Small intestine (tissue), 7 donors: ENCODE measurements at regions not wholly inside any gene's neighbourhood (a gene's known extent, or its start where the extent isn't known, plus 50 kb on each side); places are given as distances from the start of the nearest gene placed in this dataset.
A peak's percentile ranks its signal among the peaks of the same experiment; 100 is the strongest.

ENCODE experiments used
- DNase-seq, 2 donors: peaks; one replicate each; pipeline versions ENCODE4 v3.0.0 to v3.0.0-alpha.2; 2013
- FAIRE-seq: peaks from 2 replicates; lab custom pipeline; 2012; peaks lifted over from hg19 to GRCh38; lab: Jason Lieb, UNC
- H3K27ac ChIP-seq, 3 donors: one replicate each; pipeline ENCODE4 v1.5.1; 2013; ENCODE audit warnings: low read length in 2 of 3, mild to moderate bottlenecking in 2 of 3, control low read depth in 1 of 3, inconsistent platforms in 1 of 3, low read depth in 1 of 3, moderate library complexity in 1 of 3
- H3K27me3 ChIP-seq, 3 donors: one replicate each; pipeline ENCODE4 v1.6.1; 2013; ENCODE audit warnings: low read length in 3 of 3, inconsistent platforms in 1 of 3; ENCODE audit not compliant: control insufficient read depth in 3 of 3, insufficient read depth in 3 of 3
- H3K36me3 ChIP-seq, 3 donors: one replicate each; pipeline ENCODE4 v1.6.1; 2013; ENCODE audit warnings: low read length in 3 of 3, inconsistent platforms in 1 of 3, low read depth in 1 of 3, mild to moderate bottlenecking in 1 of 3, moderate library complexity in 1 of 3; ENCODE audit not compliant: control insufficient read depth in 3 of 3, insufficient read depth in 2 of 3
- H3K4me1 ChIP-seq, 3 donors: one replicate each; pipeline ENCODE4 v1.6.1; 2013; ENCODE audit warnings: low read length in 2 of 3, inconsistent platforms in 1 of 3, low read depth in 1 of 3, mild to moderate bottlenecking in 1 of 3, moderate library complexity in 1 of 3; ENCODE audit not compliant: control insufficient read depth in 3 of 3, insufficient read depth in 2 of 3
- H3K4me3 ChIP-seq, 3 donors: one replicate each; pipeline ENCODE4 v1.5.1; 2013; ENCODE audit warnings: low read length in 3 of 3, control low read depth in 1 of 3, inconsistent platforms in 1 of 3, low read depth in 1 of 3, mild to moderate bottlenecking in 1 of 3, moderate library complexity in 1 of 3
- H3K9me3 ChIP-seq, 2 donors: one replicate each; pipeline ENCODE4 v1.6.1; 2013; ENCODE audit warnings: low read depth in 1 of 2, low read length in 1 of 2; ENCODE audit not compliant: control insufficient read depth in 2 of 2, insufficient read depth in 1 of 2
- WGBS, 3 donors: extraction: QIAGEN DNeasy Blood & Tissue Kit; methylation state at CpG; one replicate each; pipeline ENCODE4 v1.1.7; 2013; 5-methylcytosine and 5-hydroxymethylcytosine counted together
- donor health status: healthy with polysubstance abuse.
- donor health status: control.
- donor health status: control.
- donor health status: Bipolar disorder and iron deficiency.
- donor health status: healthy.

DNA sequence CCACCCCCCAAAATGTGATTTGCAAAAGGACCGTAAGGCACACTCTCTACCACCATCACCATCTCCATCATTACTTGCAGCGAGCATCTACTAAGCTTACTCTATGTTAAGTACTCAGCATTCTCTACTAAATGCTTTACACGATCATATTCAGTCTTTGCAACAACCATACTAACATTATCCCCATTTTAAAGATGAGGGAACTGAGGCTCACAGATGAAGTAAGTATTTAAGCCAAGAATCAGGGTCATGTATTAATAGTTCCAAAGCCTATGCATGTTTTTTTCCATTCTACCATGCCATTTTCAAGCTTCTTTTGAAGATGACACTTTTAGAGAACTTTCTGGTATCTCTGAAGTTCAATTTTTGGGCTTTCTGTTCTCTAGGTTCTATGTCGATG is 121.7 kb upstream of the ANKRD55 start:
- no peaks in the 10 kb centered on the region for H3K36me3 ChIP-seq
- FAIRE-seq: no peak
- H3K9me3 ChIP-seq: no peaks in the 10 kb centered on the region
- H3K4me1 ChIP-seq: peaks cover 0 to 71% (median 7%) of the 10 kb centered on the region in 3 donors
- DNase-seq: no peak
- 72 to 89% (median 84%) methylated on average over 4 of the region's 4 CpGs for WGBS, 3 donors
- H3K4me3 ChIP-seq: no peak overlapping the region
- no peaks in the 10 kb centered on the region for H3K27me3 ChIP-seq
- peak overlapping the region in 1 of 3 donors; percentile 47 for H3K27ac ChIP-seq

- WGBS, 3 donors: 80 to 89% (median 88%) methylated on average over 4 of the region's 4 CpGs
- DNase-seq: no peak
- H3K27ac ChIP-seq: no peak overlapping the region
- no peak overlapping the region for H3K4me3 ChIP-seq
- FAIRE-seq: no peak
- H3K27me3 ChIP-seq: no peaks in the 10 kb centered on the region
- peaks cover 0 to 55% (median 7%) of the 10 kb centered on the region in 3 donors for H3K4me1 ChIP-seq
- no peaks in the 10 kb centered on the region for H3K36me3 ChIP-seq
- H3K9me3 ChIP-seq: no peaks in the 10 kb centered on the region
Observed at GRCh38 chr5:56352808-56353590, 119.9 kb upstream of the ANKRD55 start.

DNA sequence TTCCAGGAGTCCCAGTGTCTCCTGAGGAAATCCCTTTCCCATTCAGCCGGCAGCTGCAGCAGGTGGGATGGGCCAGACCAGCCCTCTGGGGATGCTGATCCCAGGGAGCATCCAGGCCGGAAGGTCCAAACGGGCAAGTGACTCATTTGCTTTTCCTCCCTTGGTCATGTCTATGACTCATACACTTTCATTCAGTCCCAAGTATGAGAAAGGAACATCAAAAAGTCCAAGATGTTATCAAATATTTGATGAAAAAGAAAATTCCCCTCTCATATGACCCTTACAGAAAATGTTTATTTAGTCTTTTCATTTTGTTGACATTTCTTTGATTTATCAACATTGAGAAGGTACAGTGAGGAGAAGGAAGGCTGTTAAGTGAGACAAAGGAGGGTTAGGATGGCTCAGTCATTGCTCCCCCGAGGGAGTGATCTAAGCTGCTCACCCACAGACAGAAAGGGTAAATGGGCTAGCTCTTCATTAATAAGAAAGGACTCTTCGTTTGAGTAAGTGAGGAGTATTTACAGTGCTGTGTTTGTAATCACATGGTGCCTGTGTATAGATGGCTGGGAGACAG is 117.6 kb upstream of the ANKRD55 start:
- Histone ChIP-seq H3K27me3 (no peaks in the 10 kb centered on the region), H3K4me3 (no peak overlapping the region), H3K4me1 (peaks cover 0 to 34% (median 7%) of the 10 kb centered on the region in 3 donors), H3K27ac (no peak overlapping the region), H3K9me3 (no peaks in the 10 kb centered on the region), H3K36me3 (no peaks in the 10 kb centered on the region)
- peak; percentile 76 to 78 for DNase-seq
- FAIRE-seq: no peak
- WGBS, 3 donors: 19 to 29% (median 22%) methylated on average over 5 of the region's 5 CpGs

GRCh38 chr5:56350011-56350596 is 117.0 kb upstream of the ANKRD55 start:
- H3K27ac ChIP-seq: peak overlapping the region in 1 of 3 donors; percentile 39
- FAIRE-seq: no peak
- H3K27me3 ChIP-seq: no peaks in the 10 kb centered on the region
- WGBS, 3 donors: 18 to 49% (median 36%) methylated on average over 3 of the region's 3 CpGs
- no peaks in the 10 kb centered on the region for H3K9me3 ChIP-seq
- no peak overlapping the region for H3K4me3 ChIP-seq
- H3K4me1 ChIP-seq: peaks cover 0 to 30% (median 5%) of the 10 kb centered on the region in 3 donors
- DNase-seq: no peak
- H3K36me3 ChIP-seq: no peaks in the 10 kb centered on the region

DNA sequence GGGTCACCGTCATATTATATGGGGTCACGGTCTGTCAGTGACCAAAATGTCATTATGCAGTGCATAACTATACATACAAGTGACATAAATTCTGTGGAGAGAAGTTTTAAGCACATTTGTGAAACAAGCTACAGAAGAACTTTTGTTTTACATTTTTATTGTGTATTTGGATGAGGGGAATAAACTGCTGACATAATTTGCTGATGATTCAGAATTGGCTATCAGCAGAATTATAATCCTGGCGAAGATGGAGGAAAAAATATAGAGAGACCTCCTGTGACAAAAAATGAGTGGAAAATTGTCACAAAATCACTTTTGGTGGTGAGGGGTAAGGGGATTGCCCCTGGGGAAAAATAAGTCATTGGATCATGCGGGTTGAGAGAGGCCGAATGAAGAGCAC is 116.3 kb upstream of the ANKRD55 start:
- no peak overlapping the region for H3K27ac ChIP-seq
- FAIRE-seq: no peak
- no peaks in the 10 kb centered on the region for H3K36me3 ChIP-seq
- no peaks in the 10 kb centered on the region for H3K27me3 ChIP-seq
- H3K4me1 ChIP-seq: peaks cover 0 to 26% (median 5%) of the 10 kb centered on the region in 3 donors
- no peak overlapping the region for H3K4me3 ChIP-seq
- 91 to 94% (median 91%) methylated on average over 5 of the region's 5 CpGs for WGBS, 3 donors
- no peaks in the 10 kb centered on the region for H3K9me3 ChIP-seq
- no peak for DNase-seq

DNA sequence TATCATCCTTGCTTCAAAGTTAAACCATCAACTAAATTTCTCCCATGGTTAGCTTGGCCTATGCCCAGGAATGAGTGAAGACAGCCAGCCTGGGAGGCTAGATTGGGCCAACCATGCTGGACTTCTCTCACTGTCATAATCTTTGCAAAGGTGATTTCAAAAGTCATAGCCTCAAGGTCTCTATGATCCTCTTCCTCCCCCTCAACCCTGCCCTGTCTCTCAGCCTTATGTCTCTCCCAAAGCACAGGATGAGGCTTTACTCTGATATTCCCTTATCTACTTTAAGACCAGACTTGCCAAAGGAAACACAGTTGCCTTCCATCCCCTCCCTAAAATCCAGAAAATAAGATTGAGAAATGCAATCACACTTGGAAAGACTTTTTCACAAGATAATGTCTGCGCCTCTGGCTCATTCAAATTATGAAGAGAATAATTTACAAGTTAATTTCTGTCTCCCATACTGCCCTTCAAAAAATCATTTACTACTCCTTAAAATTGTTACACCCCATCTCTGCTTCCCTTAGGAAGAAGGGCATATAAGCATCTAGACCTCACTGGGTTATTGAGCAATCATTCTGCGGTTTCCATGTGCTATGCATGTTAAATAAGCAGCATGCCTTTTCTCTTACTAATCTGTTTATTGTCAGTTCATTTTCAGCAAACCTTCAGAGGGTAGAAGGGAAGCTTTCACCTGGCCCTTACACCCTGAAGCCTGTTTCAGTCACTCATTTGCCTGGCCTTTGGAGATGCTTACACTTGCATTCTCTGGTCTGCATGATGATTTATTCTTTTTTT is 113.8 kb upstream of the ANKRD55 start:
- H3K36me3 ChIP-seq: no peaks in the 10 kb centered on the region
- no peak overlapping the region for H3K27ac ChIP-seq
- DNase-seq: no peak
- H3K9me3 ChIP-seq: no peaks in the 10 kb centered on the region
- no peaks in the 10 kb centered on the region for H3K27me3 ChIP-seq
- 84 to 92% (median 87%) methylated on average over 2 of the region's 2 CpGs for WGBS, 3 donors
- H3K4me1 ChIP-seq: peaks cover 0 to 13% (median 5%) of the 10 kb centered on the region in 3 donors
- FAIRE-seq: no peak
- H3K4me3 ChIP-seq: no peak overlapping the region

GRCh38 chr5:56346044-56346710 is 113.0 kb upstream of the ANKRD55 start:
- H3K27ac ChIP-seq: no peak overlapping the region
- no peak for FAIRE-seq
- no peaks in the 10 kb centered on the region for H3K27me3 ChIP-seq
- DNase-seq: no peak
- H3K4me3 ChIP-seq: no peak overlapping the region
- peaks cover 0 to 13% (median 5%) of the 10 kb centered on the region in 3 donors for H3K4me1 ChIP-seq
- 88 to 93% (median 91%) methylated on average over 5 of the region's 5 CpGs for WGBS, 3 donors
- no peaks in the 10 kb centered on the region for H3K36me3 ChIP-seq
- H3K9me3 ChIP-seq: no peaks in the 10 kb centered on the region

GRCh38 chr5:56345352-56345751 is 112.2 kb upstream of the ANKRD55 start:
- FAIRE-seq (no peak), DNase-seq (no peak)
- Histone ChIP-seq H3K27ac (no peak overlapping the region), H3K4me1 (peaks cover 0 to 5% (median 4%) of the 10 kb centered on the region in 3 donors), H3K4me3 (no peak overlapping the region), H3K27me3 (no peaks in the 10 kb centered on the region), H3K9me3 (no peaks in the 10 kb centered on the region), H3K36me3 (no peaks in the 10 kb centered on the region)
